ENCODE measurements at regions not wholly inside any gene's neighbourhood (a gene's known extent, or its start where the extent isn't known, plus 50 kb on each side); places are given as distances from the start of the nearest gene placed in this dataset.

GRCh38 chr5:4015709-4016108 lies 420.1 kb downstream of the IRX1 start (continued):
- TF ChIP-seq FOSL2 (IDR thresholded peaks at IDR 0.05) (no peak), FOSL2 (CRISPR knock-in tag; IDR thresholded peaks at IDR 0.05) (no peak), NR3C1 (IDR thresholded peaks at IDR 0.05) (no peak), KDM5A (IDR thresholded peaks at IDR 0.05) (no peak), NPAS2 (CRISPR knock-in tag; IDR thresholded peaks at IDR 0.05; ENCODE audit: borderline replicate concordance) (no peak), MAX (IDR thresholded peaks at IDR 0.05) (no peak)

- ATAC-seq (no peak), FAIRE-seq (no peak), DNase-seq (ENCODE audit: low read depth in 1 of 2, low spot score in 1 of 2) (no peak)
- no peak for TF ChIP-seq HMGXB4 (CRISPR knock-in tag; IDR thresholded peaks at IDR 0.05; ENCODE audit: borderline replicate concordance)
- TF ChIP-seq HEYL (CRISPR knock-in tag; IDR thresholded peaks at IDR 0.05): no peak
- TF ChIP-seq SMC3 (IDR thresholded peaks at IDR 0.05): no peak
- TF ChIP-seq EHMT2 (IDR thresholded peaks at IDR 0.05; ENCODE audit: low read depth): no peak
- TF ChIP-seq HOXA7 (CRISPR knock-in tag; IDR thresholded peaks at IDR 0.05): no peak
- TF ChIP-seq MAZ (IDR thresholded peaks at IDR 0.05; ENCODE audit: borderline replicate concordance, low read depth, low read length): no peak
- no peak for TF ChIP-seq TFCP2L1 (CRISPR knock-in tag; IDR thresholded peaks at IDR 0.05)
- no peak for TF ChIP-seq MAX (IDR thresholded peaks at IDR 0.05)
- WGBS (ENCODE audit: missing lambda C conversion rate): 10% methylated on average over 5 of the region's 5 CpGs
- Histone ChIP-seq H3K4me2 (no peak overlapping the region), H3K4me1 (no peaks in the 10 kb centered on the region), H3K27ac (no peak overlapping the region), H3K9me3 (no peaks in the 10 kb centered on the region), H3K4me3 (no peak overlapping the region)
- POLR2A ChIA-PET: no interaction called here
- CTCF ChIA-PET: no interaction called here
Measured at GRCh38 chr5:4017076-4017803, 421.6 kb downstream of the IRX1 start.

- CTCF ChIA-PET: no interaction called here
- H3K4me1 ChIP-seq: no peaks in the 10 kb centered on the region
Measured at GRCh38 chr5:4018007-4018406, 422.4 kb downstream of the IRX1 start.

More at GRCh38 chr5:4018007-4018406, 422.4 kb downstream of the IRX1 start:
- TF ChIP-seq MAX (IDR thresholded peaks at IDR 0.05) (no peak), HOXB13 (CRISPR knock-in tag; IDR thresholded peaks at IDR 0.05; ENCODE audit: low read depth) (no peak), FOSL2 (IDR thresholded peaks at IDR 0.05) (no peak), FOSL2 (CRISPR knock-in tag; IDR thresholded peaks at IDR 0.05) (no peak), ELK1 (IDR thresholded peaks at IDR 0.05; ENCODE audit: low read depth, low read length) (no peak)
- FAIRE-seq (no peak), ATAC-seq (no peak), DNase-seq (ENCODE audit: low read depth in 1 of 2, low spot score in 1 of 2) (no peak)
- no peak overlapping the region for H3K4me2 ChIP-seq
- H3K4me3 ChIP-seq: no peak overlapping the region
- H3K9me3 ChIP-seq: no peaks in the 10 kb centered on the region
- POLR2A ChIA-PET: no interaction called here
- H3K27ac ChIP-seq: no peak overlapping the region
- 12% methylated on average over 2 of the region's 2 CpGs for WGBS (ENCODE audit: missing lambda C conversion rate)
